ENCODE measurements at regions not wholly inside any gene's neighbourhood (a gene's known extent, or its start where the extent isn't known, plus 50 kb on each side); places are given as distances from the start of the nearest gene placed in this dataset.

- DNase-seq (ENCODE audit: low read depth in 2 of 2) = no peak
Observed at GRCh38 chr4:171162478-171162877, 650.7 kb upstream of the GALNTL6 start.

- DNase-seq (ENCODE audit: low read depth in 2 of 2) = no peak
Observed at GRCh38 chr4:171157462-171158082, 655.6 kb upstream of the GALNTL6 start.

GRCh38 chr4:171142639-171143038 lies 670.6 kb upstream of the GALNTL6 start:
- no peak for DNase-seq (ENCODE audit: low read depth in 2 of 2)

DNA sequence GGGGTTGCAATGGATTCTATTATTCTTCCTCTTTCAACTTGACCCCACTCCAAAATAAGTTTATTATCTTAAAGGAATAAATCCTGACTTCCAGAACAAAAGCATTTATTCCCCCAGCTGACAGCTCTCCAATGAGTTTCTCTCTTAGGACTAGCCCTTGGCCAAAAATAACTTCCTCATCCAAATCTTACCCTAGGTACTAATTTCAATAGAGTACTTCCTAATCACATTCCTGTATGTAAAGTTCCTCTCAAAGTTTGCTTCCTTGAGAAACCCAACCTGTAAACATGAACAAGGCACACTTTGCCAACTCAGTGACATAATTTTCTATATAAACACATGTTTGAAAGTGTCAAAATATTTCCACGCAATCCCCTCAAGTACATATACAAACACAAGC lies 671.2 kb upstream of the GALNTL6 start:
- no peak for DNase-seq (ENCODE audit: low read depth in 2 of 2)

DNA sequence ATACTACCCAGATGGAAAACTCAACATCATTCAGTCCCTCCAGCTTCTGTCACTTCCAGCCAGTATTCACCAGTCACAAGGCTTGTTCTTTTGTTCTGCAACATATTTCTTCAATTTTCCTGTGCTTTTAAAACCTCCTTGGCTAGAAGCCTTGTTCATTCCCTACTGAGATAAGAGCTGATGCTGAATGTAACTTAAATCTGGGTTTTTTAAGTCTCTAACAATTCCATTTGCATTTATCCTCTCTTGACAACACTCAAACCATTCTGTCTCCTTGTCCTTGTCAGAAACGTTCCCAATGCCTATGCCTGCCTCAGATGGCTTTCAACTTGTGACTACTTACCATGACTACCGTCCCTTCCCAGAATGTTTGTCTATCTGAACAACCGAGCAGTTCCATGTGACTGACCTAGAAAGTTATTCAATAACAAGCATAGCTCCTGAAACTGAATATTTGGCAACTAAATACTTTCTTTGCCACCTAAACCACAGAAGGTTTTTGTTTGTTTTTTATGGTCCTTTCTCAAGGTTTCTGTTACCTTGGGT lies 682.9 kb upstream of the GALNTL6 start:
- DNase-seq (ENCODE audit: low read depth in 2 of 2) = no peak

- no peak for DNase-seq (ENCODE audit: low read depth in 2 of 2)
Observed at GRCh38 chr4:171118091-171118490, 695.1 kb upstream of the GALNTL6 start.

DNA sequence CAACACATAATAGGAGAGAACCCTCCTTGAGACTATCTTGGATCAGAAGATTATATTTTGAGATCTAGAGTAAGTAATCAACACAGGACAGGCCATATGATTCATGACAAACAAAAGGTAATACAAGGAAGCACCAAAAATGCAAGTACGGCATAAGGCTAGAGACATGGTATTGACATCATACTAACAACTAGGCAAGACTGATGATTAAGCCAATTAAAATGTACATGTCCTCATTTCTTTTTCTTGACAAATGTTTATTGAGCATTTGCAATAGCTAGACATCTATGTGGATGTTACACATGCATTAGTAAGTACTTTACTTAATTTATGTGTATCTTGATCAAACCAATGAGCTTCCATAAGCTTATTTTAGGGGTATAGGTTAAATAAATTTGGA lies 695.7 kb upstream of the GALNTL6 start:
- no peak for DNase-seq (ENCODE audit: low read depth in 2 of 2)

DNA sequence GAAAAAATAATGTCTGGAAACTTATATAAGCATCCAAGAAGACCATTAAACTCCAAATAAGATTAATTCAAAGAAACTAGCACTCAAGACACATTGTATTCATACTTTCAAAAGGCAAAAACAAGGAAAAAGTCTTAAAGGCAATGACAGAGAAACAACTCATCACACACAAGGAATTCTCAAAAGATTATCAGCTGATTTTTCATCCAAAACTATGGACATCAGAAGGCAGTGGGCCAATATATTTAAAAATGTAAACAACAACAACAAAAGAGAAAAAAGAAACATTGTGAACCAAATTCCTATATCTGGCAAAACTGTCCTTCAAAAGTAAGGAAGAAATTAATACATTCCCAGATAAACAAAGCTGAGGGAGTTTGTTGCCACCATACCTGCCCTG lies 711.4 kb upstream of the GALNTL6 start:
- no peak for DNase-seq (ENCODE audit: low read depth in 2 of 2)

DNA sequence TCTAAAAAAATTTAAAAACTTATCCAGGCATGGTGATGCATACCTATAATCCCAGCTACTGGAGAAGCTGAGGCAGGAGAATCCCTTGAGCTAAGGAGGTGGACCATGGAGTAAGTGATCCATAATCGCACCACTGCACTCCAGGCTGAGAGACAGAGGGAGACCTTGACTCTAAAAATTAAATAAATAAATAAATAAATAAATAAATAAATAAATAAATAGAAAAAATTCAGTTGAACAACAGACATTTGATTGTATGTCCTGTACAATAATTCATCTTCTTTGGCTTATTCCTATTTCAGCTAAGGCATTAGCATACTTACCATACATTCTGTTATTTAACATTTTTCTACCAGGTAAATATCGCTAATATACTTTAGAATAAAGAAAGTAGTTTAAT lies 726.1 kb upstream of the GALNTL6 start:
- DNase-seq (ENCODE audit: low read depth in 2 of 2) = no peak

DNA sequence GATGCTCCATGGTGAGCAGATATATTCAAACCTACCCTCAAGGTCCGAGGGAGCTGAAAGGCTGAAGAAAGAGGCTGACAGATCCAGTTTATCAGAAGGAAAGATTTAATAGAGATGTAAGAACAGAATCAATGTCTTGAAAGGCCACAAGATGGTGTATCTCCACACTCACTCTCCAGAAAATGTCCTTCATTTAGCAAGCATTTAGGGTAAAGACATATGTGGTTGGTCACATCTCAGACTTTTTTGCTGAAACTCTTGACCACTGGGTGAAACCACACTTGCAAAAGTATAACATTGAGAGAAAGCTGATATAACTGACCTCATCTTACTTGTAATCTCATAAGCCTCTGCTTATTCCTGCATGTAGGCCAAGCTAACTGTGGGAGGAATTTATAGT lies 745.8 kb upstream of the GALNTL6 start:
- DNase-seq (ENCODE audit: low read depth in 2 of 2) = no peak

DNA sequence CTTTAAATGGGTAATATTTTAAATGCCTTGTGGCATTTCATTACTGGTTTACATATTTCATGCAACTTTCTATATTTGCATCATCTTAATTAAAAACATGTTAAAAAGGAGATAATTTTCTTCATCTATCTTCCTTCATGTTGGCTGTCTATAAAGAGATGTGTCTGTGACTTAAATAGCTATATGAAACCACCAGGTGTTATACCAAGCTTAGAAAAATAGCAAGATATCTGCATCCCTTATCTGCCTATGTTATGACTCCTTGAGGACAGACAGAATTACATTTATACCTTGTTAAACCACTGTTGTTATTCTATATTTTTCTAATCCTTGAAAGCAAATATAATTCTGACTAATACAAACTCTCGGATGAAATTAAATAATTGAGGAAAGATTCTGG lies 763.8 kb upstream of the GALNTL6 start:
- DNase-seq (ENCODE audit: low read depth in 2 of 2) = no peak

- DNase-seq (ENCODE audit: low read depth in 2 of 2) = no peak
Observed at GRCh38 chr4:171042989-171043524, 770.1 kb upstream of the GALNTL6 start.

DNA sequence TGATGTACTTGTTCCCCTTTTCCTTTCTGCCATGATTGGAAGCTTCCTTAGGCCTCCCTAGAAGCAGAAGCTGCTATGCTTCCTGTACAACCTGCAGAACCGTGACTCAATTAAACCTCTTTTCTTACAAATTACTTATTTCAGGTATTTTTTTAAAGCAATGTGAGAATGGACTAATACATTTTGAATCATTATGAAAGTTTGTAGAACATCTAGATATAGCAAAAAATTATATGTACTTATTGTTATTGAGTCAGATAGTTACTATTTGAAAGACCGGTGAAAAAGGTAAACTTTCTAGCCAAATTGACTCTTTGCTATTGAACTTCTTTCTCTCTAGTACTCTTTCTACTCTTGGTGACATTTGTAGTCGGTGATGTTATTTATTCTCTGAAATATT lies 777.3 kb upstream of the GALNTL6 start:
- DNase-seq (ENCODE audit: low read depth in 2 of 2) = no peak

DNA sequence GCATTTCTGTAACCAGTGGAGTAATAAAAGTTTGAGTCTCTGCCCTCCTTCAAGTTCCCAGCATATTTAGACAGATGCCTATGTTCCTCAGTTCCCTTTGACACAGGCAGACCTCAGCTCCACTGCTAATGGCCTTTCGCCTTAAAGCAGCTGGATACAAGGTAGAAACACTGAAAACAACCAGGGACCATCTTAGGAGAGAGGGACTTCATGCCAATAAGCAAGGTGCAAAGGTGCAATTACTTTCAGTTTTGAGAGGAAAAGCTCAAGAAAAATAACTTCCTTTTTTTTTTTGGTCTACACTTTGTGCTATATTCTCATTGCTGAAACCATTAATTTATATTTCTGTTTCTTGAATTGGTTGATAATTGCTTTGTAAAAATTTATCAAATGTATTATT lies 781.9 kb upstream of the GALNTL6 start:
- DNase-seq (ENCODE audit: low read depth in 2 of 2) = no peak

- DNase-seq (ENCODE audit: low read depth in 2 of 2) = no peak
Observed at GRCh38 chr4:171025776-171026175, 787.4 kb upstream of the GALNTL6 start.

- no peak for DNase-seq (ENCODE audit: low read depth in 2 of 2)
Observed at GRCh38 chr4:171025343-171025742, 787.9 kb upstream of the GALNTL6 start.

- no peak for DNase-seq (ENCODE audit: low read depth in 2 of 2)
Observed at GRCh38 chr4:171024720-171025303, 788.4 kb upstream of the GALNTL6 start.

GRCh38 chr4:171022824-171023230 lies 790.4 kb upstream of the GALNTL6 start:
- no peak for DNase-seq (ENCODE audit: low read depth in 2 of 2)

- no peak for DNase-seq (ENCODE audit: low read depth in 2 of 2)
Observed at GRCh38 chr4:171017593-171017992, 795.6 kb upstream of the GALNTL6 start.

DNA sequence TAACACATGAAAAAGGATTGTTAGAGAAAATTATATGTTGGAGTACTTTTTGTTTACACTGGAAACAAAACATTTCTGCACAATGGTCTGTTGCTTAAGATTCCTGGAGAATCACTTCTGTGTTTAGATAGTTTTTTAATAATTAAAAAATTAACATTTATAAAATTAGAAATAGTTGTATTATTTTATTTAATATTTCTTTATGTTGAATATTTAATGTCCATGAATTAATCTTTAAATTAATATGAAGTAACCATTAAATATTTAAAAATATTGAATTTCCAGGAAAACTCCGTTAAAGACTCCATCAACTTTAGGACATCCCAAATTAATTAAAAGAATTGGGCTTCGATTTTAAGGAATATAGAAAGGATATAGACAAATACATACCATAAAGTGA lies 797.1 kb upstream of the GALNTL6 start:
- no peak for DNase-seq (ENCODE audit: low read depth in 2 of 2)

- no peak for DNase-seq (ENCODE audit: low read depth in 2 of 2)
Observed at GRCh38 chr4:171015441-171015840, 797.8 kb upstream of the GALNTL6 start.

- DNase-seq (ENCODE audit: low read depth in 2 of 2) = no peak
Observed at GRCh38 chr4:171007618-171008390, 805.4 kb upstream of the GALNTL6 start.

DNA sequence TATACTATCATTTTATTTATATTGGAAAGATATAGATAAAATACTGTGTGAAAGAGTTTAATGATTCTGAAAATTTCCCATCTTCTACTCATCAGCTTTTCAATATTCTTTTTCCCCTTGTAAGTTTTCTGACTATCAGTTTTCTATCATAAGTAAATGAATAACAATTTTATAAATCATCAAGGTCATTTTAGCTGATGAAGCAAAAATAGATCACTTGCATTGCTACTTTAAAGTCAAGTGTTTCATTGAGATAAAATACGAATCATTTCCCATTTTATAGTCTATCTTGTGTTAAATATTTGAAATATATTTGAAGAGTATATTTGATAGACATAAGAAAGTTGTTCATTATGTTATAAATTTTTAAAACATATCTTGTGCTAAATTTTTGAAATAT lies 811.0 kb upstream of the GALNTL6 start:
- DNase-seq (ENCODE audit: low read depth in 2 of 2) = no peak

Measured in activated CD4-positive, alpha-beta T cell treated with anti-CD3 and anti-CD28 coated beads for 24 hours (primary cell).